MG63 (cell line): ENCODE measurements at regions not wholly inside any gene's neighbourhood (a gene's known extent, or its start where the extent isn't known, plus 50 kb on each side); places are given as distances from the start of the nearest gene placed in this dataset.

ENCODE experiments used
- DNase-seq: peaks from one replicate; pipeline ENCODE4 v3.0.0-alpha.2; 2020
- H3K27me3 ChIP-seq: fragments of 250-450 bp; sonication (Bioruptor Pico); 2 replicates; pipeline ENCODE4 v1.5.1; 2020; ENCODE audit warnings: mild to moderate bottlenecking, moderate library complexity
- H3K36me3 ChIP-seq: fragments of 250-450 bp; sonication (Bioruptor Pico); 2 replicates; pipeline ENCODE4 v1.5.1; 2020; ENCODE audit warnings: mild to moderate bottlenecking, moderate library complexity
- H3K4me3 ChIP-seq: fragments of 250-450 bp; sonication (Bioruptor Pico); 2 replicates; pipeline ENCODE4 v1.5.1; 2020; ENCODE audit warnings: mild to moderate bottlenecking, moderate library complexity
- H3K9me3 ChIP-seq: fragments of 250-450 bp; sonication (Bioruptor Pico); 2 replicates; pipeline ENCODE4 v1.5.1; 2020; ENCODE audit warnings: mild to moderate bottlenecking, moderate library complexity

DNA sequence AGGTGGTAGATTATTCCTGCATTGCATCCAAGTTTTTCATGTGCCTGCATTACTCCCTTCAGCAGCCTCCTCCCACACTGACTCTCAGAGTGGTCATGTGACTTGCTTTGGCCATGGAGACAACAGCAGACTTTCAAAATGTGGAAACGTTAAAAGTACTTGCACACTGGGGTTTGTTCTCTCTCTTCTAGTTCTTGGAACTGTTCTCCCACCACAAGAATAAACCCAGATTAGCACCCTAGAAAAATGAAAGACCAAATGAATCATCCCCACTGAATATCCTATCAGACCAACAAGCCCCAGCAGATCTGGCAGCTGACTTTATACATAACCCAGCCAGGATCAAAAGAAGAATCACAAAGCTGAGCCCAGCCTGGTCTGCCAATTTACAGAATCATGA is 398.5 kb downstream of the VPS13C start:
- H3K27me3 ChIP-seq = no peaks in the 10 kb centered on the region
- no peaks in the 10 kb centered on the region for H3K36me3 ChIP-seq
- H3K4me3 ChIP-seq = no peak overlapping the region
- H3K9me3 ChIP-seq = peaks cover 7% of the 10 kb centered on the region
- DNase-seq = peak; percentile 88

DNA sequence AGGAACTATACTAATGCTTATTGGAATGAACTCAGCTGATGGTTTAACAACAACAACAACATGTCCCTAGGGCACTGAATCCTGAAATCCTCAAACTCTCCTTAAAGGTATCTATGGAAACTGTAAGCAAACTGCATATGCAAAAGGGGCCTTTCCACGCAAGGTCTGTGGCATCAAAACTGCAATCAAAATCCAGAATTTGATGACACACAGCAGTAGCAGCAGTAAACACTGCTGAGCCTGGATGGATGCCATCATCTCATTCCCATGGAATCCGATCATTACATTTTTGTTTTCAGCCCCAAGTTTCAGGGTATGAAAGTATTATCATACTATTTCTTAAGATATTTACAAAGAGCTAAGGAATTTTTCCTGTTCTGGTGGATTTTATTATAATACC is 399.7 kb downstream of the VPS13C start:
- Histone ChIP-seq H3K36me3 (no peaks in the 10 kb centered on the region), H3K27me3 (no peaks in the 10 kb centered on the region), H3K9me3 (peaks cover 7% of the 10 kb centered on the region), H3K4me3 (no peak overlapping the region)
- peak; percentile 88 for DNase-seq

DNA sequence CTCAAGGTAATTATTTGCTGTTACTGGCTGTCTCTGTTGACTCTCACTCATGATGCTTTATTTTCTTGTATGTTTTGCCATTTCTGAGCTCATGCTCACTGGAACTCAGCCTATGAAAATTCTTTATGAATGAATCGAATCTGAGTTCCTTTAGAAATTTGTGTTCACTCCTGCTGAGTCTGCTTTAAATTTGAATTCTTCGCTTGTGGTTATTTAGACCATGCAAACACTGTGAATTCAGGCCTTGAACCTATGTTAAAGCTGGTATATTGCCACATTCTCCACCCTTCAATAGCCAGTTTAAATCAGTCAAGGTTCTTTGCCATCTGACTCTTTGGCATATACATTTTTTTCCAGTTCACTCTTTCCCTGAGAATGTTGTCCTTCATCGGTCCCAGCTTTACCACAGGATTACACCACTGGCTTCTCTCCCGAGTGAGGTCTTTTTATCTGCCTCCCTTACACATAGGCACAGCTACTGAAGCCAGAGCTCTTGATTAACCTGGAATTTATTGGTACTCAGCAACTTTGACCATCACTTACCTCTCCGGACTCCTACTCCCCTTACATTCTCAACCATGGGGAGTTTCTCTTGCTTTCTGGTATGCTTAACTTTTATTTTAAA is 400.6 kb downstream of the VPS13C start:
- no peaks in the 10 kb centered on the region for H3K36me3 ChIP-seq
- no peaks in the 10 kb centered on the region for H3K27me3 ChIP-seq
- no peak overlapping the region for H3K4me3 ChIP-seq
- peaks cover 7% of the 10 kb centered on the region for H3K9me3 ChIP-seq
- peak; percentile 77 for DNase-seq

DNA sequence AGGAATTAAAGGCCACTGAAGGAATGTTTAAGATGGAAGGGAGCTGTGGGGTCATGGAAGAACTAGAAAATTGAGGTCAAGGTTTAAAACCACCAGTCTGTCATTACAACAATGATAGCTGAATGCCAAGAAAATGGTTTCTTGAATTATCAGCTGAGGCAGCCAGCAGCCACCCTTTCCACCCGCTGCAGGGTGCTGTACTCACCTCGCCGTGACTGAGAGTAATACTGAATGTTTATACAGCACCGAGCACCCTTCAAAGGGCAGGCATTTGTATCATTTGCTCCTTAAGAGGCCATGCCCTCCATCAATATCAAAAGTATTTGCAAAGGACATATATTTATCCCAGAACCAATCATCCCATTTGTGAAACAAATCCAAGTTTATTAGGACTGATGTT is 402.8 kb downstream of the VPS13C start:
- no peak for DNase-seq
- no peaks in the 10 kb centered on the region for H3K27me3 ChIP-seq
- peaks cover 7% of the 10 kb centered on the region for H3K9me3 ChIP-seq
- H3K4me3 ChIP-seq = no peak overlapping the region
- no peaks in the 10 kb centered on the region for H3K36me3 ChIP-seq

- H3K36me3 ChIP-seq = no peaks in the 10 kb centered on the region
- peaks cover 7% of the 10 kb centered on the region for H3K9me3 ChIP-seq
- no peaks in the 10 kb centered on the region for H3K27me3 ChIP-seq
- DNase-seq = no peak
- H3K4me3 ChIP-seq = no peak overlapping the region
Observed at GRCh38 chr15:61656391-61656790, 403.9 kb downstream of the VPS13C start.

DNA sequence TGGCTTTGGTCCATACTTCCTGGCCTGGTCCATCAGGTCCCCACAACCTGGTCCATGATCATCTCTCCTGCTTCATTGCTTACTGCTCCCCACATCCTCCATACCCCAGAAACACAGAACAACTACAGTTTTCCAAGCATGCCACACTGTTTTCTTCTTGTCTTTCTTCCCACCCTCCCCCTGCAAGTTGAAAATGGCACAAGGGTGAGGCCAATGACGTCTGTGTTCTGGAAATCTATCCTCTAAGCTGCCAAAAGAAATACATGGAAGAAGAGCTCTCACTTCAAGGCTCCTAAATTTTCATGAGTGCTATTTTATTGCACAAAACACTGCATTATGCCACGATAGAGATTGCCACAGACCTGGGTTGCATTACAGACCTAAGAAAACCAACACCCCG is 404.4 kb downstream of the VPS13C start:
- Histone ChIP-seq H3K27me3 (no peaks in the 10 kb centered on the region), H3K4me3 (no peak overlapping the region), H3K9me3 (peaks cover 7% of the 10 kb centered on the region), H3K36me3 (no peaks in the 10 kb centered on the region)
- no peak for DNase-seq

DNA sequence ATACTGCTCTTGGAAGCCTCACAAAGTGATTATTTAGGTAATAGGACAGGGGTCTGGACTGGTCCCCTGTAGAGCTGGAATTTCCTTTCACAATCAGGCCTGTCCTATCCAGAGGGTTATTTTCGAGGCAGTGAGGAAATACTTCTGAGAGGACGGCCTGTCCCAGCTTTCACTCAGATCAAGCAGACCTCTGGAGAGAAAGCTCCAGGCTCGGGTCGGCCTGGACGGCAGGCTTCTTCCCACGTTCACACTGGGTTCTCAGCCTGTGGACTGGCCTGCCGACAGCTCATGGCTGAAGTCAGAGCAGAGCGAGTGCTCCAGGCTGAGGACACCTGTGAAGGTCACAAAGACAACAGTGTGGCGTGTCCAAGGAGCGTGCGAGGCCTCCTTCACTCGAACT is 405.3 kb downstream of the VPS13C start:
- Histone ChIP-seq H3K9me3 (peaks cover 7% of the 10 kb centered on the region), H3K36me3 (no peaks in the 10 kb centered on the region), H3K4me3 (no peak overlapping the region), H3K27me3 (no peaks in the 10 kb centered on the region)
- no peak for DNase-seq

DNA sequence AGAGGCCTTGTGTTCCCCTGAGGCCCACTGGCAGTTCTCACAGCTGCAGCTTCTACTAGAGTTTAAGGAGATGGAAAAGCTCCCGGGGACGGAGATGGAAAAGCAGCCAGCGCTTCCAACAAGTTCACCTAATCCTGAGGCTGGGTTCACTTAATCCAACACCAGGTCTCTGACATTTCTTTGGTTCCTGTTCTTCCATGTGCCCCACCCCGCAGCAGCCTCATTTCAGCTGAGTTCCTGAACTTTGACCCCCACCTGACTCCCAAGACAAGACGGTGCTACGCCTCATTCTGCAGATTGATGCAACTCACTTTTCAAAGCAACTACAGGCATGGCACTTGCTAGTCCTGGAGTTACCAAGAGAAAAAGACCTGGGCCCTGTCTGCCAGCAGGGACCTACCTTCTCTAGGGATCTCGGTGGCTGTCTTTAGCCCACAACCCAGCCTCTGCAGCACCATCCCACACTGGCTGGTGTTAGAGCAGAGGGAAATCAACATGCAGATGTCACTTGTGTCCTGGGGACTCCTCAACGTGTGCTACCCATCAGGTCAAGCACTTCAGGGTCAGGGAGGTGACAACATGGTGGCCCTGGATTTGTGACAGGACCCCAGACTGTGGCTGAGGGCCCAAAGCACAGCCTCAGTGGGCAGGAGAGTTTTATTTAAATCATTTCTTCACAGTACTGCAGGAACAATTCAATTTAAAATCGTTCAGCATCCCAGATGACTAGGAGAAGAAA is 406.1 kb downstream of the VPS13C start:
- H3K36me3 ChIP-seq = no peaks in the 10 kb centered on the region
- no peak for DNase-seq
- H3K9me3 ChIP-seq = peaks cover 7% of the 10 kb centered on the region
- no peaks in the 10 kb centered on the region for H3K27me3 ChIP-seq
- no peak overlapping the region for H3K4me3 ChIP-seq

GRCh38 chr15:61653110-61653509 is 407.1 kb downstream of the VPS13C start:
- Histone ChIP-seq H3K4me3 (no peak overlapping the region), H3K36me3 (no peaks in the 10 kb centered on the region), H3K9me3 (peaks cover under 1% of the 10 kb centered on the region), H3K27me3 (no peaks in the 10 kb centered on the region)
- peak; percentile 77 for DNase-seq

DNA sequence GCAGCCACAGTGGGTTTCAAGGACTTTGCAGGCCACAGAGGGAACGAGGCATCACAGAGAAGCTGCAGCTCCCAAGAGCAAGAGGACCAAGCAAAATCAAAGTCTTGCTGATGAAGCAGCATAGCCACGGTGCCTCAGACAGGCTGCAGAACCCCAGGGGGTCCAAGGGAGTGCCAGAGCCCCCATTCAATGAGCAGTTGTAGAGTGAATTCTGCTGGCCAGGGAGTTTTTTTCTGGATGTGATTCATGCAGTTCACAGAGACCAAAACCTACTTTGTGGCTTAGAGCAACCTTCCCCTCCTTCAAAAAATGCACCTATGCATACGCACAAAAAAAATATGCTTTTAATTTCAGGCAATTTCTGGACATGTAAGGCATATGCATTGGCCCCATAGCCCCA is 409.0 kb downstream of the VPS13C start:
- H3K27me3 ChIP-seq = no peaks in the 10 kb centered on the region
- no peak overlapping the region for H3K4me3 ChIP-seq
- H3K9me3 ChIP-seq = no peaks in the 10 kb centered on the region
- no peaks in the 10 kb centered on the region for H3K36me3 ChIP-seq
- peak; percentile 20 for DNase-seq

DNA sequence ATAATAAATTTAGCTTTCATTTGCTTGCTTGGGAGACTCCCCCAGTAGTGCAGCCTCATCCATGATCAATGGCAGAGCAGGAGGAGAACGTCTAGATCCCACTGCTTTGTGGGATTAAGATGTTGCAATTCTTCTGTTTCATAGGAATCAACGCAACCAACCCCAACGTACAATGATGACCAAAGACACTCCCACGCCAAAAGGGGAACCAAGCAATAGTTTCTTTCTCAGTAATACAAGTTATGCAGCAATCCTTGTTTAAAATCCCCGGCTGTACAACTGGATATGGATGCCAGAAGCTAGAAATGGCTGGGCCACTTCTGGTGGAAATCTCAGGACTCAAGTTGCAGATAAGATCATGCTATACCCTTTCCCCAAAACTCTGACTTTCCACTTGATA is 411.2 kb downstream of the VPS13C start:
- no peak for DNase-seq
- Histone ChIP-seq H3K36me3 (no peaks in the 10 kb centered on the region), H3K9me3 (no peaks in the 10 kb centered on the region), H3K27me3 (no peaks in the 10 kb centered on the region), H3K4me3 (no peak overlapping the region)

DNA sequence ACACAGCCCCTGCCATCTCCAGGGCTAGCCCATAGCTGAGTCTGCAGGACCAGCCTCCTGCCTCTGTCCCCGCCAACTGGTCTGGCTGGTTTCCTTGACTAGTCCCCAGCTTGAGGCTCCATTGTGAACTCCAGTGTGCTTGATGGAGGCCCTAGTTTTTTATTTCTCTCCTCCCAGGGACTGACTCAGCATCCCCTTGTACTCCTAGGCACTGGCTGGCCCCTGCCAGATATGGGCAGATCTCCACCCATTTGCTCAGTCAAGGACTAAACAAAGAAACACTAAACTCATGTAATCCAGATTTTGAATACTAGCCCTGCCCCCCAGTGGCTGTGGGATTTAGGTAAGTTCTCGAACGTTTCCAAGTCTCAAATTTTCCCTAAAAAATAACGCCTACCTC is 415.4 kb upstream of the RORA start:
- DNase-seq = peak; percentile 24
- Histone ChIP-seq H3K4me3 (no peak overlapping the region), H3K27me3 (no peaks in the 10 kb centered on the region), H3K36me3 (no peaks in the 10 kb centered on the region), H3K9me3 (no peaks in the 10 kb centered on the region)

DNA sequence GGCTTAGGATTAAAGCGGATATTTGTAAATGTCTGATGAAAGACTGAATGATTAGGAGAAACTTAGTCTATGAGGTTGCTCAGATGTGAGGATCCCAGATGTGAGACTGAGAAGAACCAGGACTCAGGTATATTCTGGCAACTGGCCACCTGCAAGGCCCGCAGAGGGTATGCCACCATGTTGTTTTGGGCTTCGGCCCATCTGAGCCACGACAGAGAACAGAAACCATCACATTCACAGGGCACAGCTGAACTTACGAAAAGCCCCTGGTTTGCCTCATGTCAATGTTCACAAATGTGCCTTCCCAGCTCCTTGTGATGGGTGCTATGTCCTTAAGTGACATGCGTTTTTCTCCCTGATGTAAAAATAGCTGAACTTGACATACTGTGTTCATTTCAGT is 412.5 kb upstream of the RORA start:
- H3K27me3 ChIP-seq = no peaks in the 10 kb centered on the region
- H3K9me3 ChIP-seq = no peaks in the 10 kb centered on the region
- no peak overlapping the region for H3K4me3 ChIP-seq
- no peaks in the 10 kb centered on the region for H3K36me3 ChIP-seq
- DNase-seq = no peak

DNA sequence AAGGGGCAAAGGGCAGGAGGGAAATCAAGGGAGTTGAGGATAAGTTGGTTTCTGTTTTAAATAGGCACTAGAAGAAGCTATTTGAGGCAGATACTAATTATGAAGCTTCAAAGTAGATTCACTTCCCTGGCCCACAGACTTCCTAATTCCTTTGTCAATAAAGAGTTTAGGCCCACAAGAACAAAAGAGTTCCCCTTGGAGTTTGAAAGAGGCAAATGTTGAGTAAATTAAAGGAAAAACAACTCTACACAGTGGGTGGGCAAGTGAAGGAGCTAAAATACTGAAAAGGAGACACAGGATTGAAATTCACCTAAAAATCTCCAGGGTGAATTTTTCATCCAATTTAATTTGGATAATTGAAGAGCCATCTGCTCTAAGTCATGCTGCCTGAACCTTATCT is 411.7 kb upstream of the RORA start:
- Histone ChIP-seq H3K36me3 (no peaks in the 10 kb centered on the region), H3K9me3 (no peaks in the 10 kb centered on the region), H3K27me3 (no peaks in the 10 kb centered on the region), H3K4me3 (no peak overlapping the region)
- DNase-seq = no peak

GRCh38 chr15:61639491-61639890 is 410.4 kb upstream of the RORA start:
- no peak for DNase-seq
- no peak overlapping the region for H3K4me3 ChIP-seq
- H3K9me3 ChIP-seq = no peaks in the 10 kb centered on the region
- no peaks in the 10 kb centered on the region for H3K36me3 ChIP-seq
- H3K27me3 ChIP-seq = no peaks in the 10 kb centered on the region

DNA sequence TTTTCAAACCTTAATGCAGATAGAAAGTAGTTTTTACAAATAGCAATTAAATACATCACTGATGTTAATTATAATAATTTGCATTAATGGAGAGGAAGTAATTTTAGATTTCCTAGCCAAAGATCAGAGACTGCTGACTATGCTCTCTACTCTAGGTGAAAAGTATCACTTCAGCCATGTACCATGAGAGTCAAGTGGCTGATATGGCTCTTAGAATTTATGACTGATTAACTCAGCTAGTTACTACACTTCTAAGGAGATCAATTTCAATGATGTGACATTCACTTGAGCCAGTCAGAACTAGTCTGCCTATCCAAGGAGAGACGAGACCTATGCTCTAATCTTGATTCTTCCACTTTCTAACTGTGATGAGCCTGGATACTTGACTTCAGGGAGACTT is 405.7 kb upstream of the RORA start:
- Histone ChIP-seq H3K4me3 (no peak overlapping the region), H3K36me3 (no peaks in the 10 kb centered on the region), H3K27me3 (no peaks in the 10 kb centered on the region), H3K9me3 (no peaks in the 10 kb centered on the region)
- DNase-seq = no peak

DNA sequence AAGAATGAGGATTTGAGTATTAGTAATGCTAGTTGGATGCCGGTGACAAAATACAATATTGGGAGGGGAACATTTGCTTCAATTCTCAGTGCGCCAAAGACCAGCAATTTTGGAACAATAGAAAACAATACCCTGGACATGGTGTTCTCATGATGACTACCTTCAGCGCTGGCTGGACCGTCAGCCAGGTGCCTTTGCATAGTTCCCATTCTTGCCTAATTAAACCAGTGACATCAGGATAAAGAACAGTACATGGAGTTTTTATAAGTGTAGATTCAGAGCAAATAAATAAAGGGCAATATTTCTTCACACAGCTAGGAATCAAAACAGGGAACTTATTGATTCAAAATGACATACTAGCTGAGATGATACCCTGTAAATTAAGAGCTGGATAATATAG is 404.8 kb upstream of the RORA start:
- Histone ChIP-seq H3K27me3 (no peaks in the 10 kb centered on the region), H3K9me3 (no peaks in the 10 kb centered on the region), H3K36me3 (no peaks in the 10 kb centered on the region), H3K4me3 (no peak overlapping the region)
- DNase-seq = no peak

- Histone ChIP-seq H3K4me3 (no peak overlapping the region), H3K27me3 (no peaks in the 10 kb centered on the region), H3K9me3 (no peaks in the 10 kb centered on the region), H3K36me3 (no peaks in the 10 kb centered on the region)
- DNase-seq = no peak
Observed at GRCh38 chr15:61629269-61629668, 400.2 kb upstream of the RORA start.
